Activated T-cell treated with anti-CD3 and anti-CD28 coated beads for 4 hours (primary cell): ENCODE measurements at regions not wholly inside any gene's neighbourhood (a gene's known extent, or its start where the extent isn't known, plus 50 kb on each side); places are given as distances from the start of the nearest gene placed in this dataset.
"Not testable (repeated sequence)": the region's sequence is repeated elsewhere in the genome, so short reads cannot be mapped to it uniquely, and the experiment has no call there.

ENCODE experiments used
- DNase-seq: peaks from one replicate; pipeline ENCODE4 v3.0.0-alpha.2; 2020

- DNase-seq = peak; percentile 1
Observed at GRCh38 chr15:28789401-28790114, 58.9 kb downstream of the GOLGA6L7 start.

- not testable (repeated sequence) for DNase-seq
Observed at GRCh38 chr15:28788649-28789400, 59.6 kb downstream of the GOLGA6L7 start.

- DNase-seq = not testable (repeated sequence)
Observed at GRCh38 chr15:28788176-28788575, 60.3 kb downstream of the GOLGA6L7 start.

DNA sequence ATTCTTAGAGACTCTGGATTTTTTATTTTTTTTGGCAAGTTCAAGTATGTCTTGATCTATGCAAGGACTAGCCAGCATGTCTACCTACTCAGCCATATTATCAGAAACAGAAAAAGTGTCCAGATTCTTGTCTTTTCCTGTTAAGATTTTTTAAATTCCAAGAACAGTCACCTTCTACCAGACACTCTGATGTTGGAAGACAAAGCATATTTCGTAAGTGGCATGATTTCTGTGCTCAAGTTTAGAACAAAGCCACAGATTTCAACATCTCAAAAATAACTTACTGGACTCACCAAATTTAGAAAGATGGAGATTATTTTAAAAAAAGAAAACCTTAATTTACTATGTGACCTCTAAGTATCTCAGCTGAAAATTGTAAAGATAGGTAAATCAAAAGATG, 61.9 kb downstream of the GOLGA6L7 start:
- DNase-seq = no peak

GRCh38 chr15:28784347-28785163, 63.9 kb downstream of the GOLGA6L7 start:
- DNase-seq = not testable (repeated sequence)

DNA sequence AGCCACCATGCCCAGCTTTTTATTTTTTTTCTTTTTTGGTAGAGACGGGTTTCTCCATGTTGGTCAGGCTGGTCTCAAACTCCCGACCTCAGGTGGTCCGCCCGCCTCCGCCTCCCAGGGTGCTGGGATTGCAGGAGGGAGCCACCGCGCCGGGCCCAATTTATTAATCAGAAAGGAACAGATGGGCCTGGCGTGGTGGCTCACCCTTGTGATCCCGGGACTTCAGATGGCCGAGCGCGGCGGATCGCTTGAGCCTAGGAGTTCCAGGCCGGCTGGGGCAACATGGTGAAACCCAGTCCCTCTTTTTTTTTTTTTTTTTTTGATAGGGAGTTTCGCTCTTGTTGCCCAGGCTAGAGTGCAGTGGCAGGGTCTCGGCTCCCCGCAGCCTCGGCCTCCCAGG, 64.6 kb downstream of the GOLGA6L7 start:
- no peak for DNase-seq

- DNase-seq = no peak
Observed at GRCh38 chr15:28783466-28783865, 65.0 kb downstream of the GOLGA6L7 start.

- DNase-seq = not testable (repeated sequence)
Observed at GRCh38 chr15:28778397-28778796, 66.2 kb upstream of the GOLGA8M start.

GRCh38 chr15:28772857-28773256, 60.6 kb upstream of the GOLGA8M start:
- DNase-seq = not testable (repeated sequence)
